GM18870 (cell line): ENCODE measurements at regions not wholly inside any gene's neighbourhood (a gene's known extent, or its start where the extent isn't known, plus 50 kb on each side); places are given as distances from the start of the nearest gene placed in this dataset.

Source experiments
- ATAC-seq: cut with Tn5 transposase; IDR thresholded peaks from one replicate; pipeline ENCODE4 v1.9.1; 2021; ENCODE audit warnings: moderate library complexity; ENCODE audit not compliant: unreplicated experiment

DNA sequence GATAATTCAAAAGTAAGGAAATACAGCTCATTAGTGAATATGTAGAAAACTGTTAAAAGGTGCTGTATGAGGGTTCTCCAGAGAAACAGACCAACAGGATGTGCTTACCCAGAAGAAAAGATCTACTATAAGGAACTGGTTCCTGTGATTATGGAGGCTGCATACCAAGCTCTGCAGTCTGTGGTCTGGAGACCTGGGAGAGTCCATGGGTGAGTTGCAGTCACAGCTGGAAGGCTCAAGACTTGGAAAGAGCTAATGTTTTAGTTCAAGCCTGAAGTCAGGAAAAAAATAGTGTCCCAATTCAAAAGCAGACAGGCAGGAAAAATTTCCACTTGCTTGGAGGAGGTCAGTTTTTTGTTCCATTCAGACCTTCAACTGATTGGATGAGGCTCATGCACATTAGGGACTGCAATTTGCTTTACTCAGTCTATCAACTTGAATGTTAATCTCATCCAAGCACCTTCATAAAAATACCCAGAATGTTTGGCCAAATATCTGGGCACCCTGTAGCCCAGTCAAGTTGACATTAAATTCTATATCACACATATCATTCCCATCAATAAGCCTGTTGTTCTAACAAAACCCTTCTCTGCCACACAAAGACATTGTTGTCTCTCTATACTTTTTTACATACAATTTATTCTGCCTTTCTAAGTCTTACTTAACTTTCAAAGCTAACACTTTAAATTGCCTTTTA is 197.9 kb upstream of the KLF6 start:
- ATAC-seq, result no peak

- no peak for ATAC-seq
Observed at GRCh38 chr10:3981300-3981699, 196.3 kb upstream of the KLF6 start.

GRCh38 chr10:3980660-3981059 is 195.7 kb upstream of the KLF6 start:
- ATAC-seq, result no peak

- no peak for ATAC-seq
Observed at GRCh38 chr10:3980144-3980543, 195.1 kb upstream of the KLF6 start.

- ATAC-seq, result no peak
Observed at GRCh38 chr10:3978761-3979160, 193.8 kb upstream of the KLF6 start.

DNA sequence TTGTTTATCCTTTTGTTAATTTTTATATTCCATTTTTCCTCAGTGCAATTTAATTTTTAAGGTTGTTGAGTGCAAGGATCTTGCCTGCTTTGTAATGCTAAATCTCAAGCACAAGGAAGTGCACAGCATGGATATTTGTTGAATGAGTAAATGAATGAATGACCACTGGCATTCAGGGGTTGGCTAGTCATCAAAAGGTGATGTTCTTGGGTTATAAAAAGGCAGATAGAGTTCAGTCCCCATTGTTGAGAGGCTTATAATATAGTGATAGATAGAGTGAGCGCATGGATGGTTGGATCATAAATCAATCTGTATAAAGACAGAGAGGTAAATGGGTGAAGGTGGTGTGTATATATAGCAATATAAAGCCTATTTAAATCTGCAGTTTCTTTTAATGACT is 193.2 kb upstream of the KLF6 start:
- no peak for ATAC-seq

GRCh38 chr10:3977761-3978160 is 192.8 kb upstream of the KLF6 start:
- ATAC-seq, result no peak

DNA sequence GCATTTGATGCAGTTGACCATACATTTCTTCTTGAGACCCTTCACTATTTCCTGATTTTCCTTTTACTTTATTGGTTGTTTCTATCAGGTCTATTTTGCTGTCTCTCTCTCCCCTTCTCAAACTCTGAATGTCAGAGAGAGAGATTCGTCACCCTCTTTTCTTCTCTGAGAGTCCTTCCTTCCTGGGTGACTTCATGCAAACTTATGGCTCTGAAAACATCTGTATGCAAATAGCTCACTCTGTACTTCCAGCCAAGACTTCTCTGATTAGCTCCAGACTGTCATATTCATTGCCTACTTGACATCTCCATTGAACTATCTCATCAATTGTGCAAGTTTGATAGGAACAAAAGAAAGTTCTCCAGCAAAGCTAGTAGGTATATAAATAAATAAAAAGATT is 191.7 kb upstream of the KLF6 start:
- ATAC-seq, result no peak

GRCh38 chr10:3976171-3976570 is 191.2 kb upstream of the KLF6 start:
- no peak for ATAC-seq

GRCh38 chr10:3975016-3975415 is 190.0 kb upstream of the KLF6 start:
- ATAC-seq, result no peak

DNA sequence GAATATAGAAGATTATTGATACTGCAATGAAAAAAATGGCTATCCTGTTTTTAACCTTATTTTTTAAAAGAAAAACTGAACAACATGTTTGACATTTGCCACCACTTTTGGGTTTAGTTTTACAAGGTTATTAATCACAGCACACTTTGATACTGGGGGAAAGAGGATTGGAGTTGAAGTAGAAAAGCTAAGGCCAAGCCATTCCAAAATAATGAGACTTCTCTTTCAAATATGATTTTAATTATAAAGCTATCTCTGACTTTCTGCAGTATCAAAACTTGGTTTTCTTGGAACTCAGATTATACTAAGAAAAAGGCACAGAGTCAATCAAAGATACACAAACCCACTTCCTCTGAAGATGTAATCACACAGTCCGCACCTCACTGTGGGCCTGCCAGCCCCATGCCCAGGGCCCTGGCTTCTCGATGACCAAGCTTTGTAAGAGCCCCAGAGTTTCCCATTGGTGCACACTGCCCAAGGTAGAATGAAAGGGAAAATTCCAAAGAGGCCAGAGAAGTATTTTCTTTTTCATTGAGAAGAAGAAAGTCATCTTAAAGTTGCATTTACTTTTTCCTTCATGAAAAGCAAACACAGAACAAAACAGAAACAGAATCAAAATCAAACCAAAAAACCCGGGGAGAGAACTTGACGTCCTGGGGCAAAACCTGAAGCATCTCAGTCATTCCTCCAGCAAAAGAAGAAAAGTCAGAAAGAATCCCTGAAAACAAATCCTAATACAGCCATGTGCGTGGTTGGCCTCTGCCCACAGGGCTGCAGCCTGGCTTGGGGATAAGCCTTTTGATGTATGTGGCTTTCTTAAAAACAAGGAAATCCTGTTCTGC is 187.7 kb upstream of the KLF6 start:
- ATAC-seq, result no peak

DNA sequence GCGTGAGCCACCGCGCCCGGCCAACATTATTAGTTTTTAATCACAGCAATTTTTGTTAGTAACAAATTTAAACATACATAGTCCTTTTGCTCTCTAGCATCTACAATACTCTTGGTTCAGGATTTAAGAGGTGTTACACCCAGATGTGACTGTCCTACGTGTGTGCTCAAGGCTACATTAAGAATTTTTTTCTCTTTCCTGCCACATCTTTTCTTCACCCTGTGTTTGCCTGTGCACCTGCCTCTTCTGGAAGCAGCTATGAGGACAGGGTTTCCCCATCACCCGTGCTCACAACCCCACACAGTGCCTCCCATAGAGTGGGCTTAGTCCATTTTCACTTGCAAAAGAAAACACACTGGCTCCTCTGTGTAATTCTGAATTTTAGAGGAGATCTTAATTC is 186.7 kb upstream of the KLF6 start:
- ATAC-seq, result no peak

- no peak for ATAC-seq
Observed at GRCh38 chr10:3969876-3970666, 185.1 kb upstream of the KLF6 start.

GRCh38 chr10:3968727-3969126 is 183.7 kb upstream of the KLF6 start:
- ATAC-seq, result no peak

DNA sequence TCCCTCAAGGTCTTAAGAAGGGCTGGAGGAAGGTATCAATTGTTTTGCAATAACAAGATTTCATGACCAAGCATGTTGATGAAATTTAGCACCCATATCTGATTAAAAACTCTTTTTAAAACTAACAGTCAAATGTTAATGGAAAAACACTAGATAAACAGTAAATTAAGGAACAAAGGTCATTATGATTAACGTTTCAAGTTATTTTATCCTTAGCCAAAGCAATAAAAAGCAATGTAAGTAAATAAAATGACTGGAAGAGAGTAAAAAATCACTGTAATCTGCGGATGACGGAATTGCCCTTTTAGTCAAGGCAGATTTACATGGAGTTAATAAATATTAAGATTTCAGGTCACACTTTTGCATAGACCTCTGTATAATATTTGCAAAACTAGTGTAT is 179.5 kb upstream of the KLF6 start:
- ATAC-seq, result no peak

GRCh38 chr10:3963191-3963673 is 178.2 kb upstream of the KLF6 start:
- no peak for ATAC-seq

DNA sequence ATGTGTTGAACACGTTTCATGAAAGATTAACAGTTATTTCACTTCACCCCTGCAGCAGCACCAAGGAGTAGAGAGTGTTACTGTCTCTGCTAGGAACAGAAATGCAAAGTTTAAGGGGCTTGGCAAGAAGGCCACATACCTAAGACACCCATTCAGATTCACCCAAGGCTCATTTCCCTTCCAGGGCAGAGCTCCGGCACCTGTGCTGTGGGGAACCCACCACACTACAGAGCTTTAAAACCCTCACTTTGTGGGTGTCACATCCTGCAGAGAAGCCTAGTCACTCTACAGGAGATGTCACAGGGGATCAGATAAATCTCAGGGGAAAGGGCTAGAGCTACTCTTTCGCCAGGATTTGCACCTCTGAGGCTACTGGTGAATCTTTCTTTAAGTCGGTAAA is 176.1 kb upstream of the KLF6 start:
- no peak for ATAC-seq

GRCh38 chr10:3960496-3960895 is 175.5 kb upstream of the KLF6 start:
- no peak for ATAC-seq

DNA sequence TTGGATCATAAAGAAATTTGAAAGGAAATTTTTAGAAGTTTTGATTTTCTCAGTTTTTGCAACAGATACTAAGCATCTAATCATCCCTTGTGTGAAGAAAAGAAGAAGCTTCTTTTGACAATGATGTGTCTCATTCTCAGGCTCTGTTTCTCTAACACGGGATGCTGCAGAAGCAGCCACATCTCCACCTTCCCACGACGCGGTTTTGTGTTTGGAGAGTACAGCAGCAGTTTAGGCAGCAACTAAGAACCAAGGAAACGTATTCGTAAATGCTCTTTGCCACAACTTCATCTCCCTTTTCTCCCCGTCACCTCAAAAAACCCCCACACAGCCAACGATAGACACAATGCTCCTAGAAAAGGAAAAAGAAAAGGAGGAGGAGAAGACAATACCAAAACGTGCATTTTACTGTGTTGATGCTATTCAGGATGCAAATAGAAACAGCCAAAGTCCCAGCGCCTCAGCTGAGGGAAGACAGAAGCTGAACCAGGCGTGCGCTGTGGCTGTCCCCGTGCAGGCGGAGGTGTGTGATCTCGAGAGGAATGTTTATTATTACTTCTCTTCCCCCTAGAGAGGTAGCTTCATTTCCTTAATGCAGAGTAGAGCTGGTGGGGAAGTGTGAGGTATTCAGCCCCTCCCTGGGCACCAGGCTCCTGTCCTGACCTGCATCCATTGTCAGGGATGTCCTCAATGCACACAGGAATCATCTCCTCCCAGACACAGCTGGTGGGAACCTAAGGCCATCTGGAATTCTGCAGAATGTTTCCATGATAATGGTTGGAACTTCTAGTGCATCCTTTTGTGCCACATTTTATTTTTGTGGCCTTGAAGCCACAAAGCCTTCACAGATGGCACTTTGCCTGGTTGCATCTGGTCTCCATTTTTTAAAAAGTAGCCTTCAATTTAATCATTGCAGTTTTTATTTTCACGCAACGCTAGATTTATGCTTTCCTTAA is 174.6 kb upstream of the KLF6 start:
- ATAC-seq, result no peak

DNA sequence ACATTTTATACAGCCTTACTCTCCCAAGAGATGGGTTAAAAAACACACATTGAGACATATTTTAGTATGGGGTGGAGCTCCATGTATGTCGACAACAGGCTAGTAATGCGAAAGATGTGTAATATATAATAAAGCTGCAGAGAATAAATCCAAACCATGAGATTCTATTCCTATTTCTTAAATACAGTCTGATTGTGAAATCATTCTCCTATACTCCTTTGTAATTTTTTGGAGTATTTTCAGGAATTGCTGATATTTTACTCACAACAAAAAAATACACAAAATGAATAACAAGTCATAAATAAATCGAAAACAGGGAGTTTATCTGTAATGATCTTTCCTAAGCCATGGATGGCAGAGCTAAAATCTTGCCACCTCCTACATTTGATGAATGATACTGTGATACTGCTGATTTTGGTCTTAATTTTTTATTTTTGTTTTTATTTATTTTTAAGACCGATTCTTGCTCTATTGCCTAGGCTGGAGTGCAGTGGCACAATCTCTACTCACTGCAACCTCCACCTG is 173.5 kb upstream of the KLF6 start:
- no peak for ATAC-seq
